ENCODE measurements at regions not wholly inside any gene's neighbourhood (a gene's known extent, or its start where the extent isn't known, plus 50 kb on each side); places are given as distances from the start of the nearest gene placed in this dataset.
A peak's percentile ranks its signal among the peaks of the same experiment; 100 is the strongest.
"Not testable (repeated sequence)": the region's sequence is repeated elsewhere in the genome, so short reads cannot be mapped to it uniquely, and the experiment has no call there.

DNA sequence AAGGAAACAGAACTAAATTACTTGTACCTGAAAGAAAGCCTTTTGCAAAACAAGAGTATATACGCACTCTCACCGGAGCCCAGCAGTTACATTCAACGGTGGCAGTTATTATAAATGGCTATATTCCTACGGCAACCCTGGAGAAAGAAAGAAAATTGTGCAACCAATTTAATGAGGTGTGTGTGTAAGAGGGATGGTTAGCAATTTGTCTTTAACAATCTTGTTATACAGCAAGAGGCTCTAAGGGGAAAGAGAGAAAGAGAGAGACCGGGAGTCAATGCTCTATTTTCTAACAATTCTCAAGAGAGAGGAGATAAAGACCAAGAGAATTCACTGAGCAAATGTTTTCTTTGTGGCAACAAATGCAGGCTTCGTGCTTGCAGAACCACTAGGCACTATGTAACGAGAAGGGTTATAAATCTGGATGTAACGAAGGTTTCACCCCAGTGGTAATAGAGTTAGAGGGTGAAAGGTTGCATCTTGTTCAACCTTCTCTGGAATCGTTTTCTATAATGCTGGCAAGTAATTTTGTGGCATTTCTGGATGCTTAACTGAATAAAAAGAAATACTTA lies 359.1 kb upstream of the SPRED2 start:
- no peak for DNase-seq (ENCODE audit: low read depth, low spot score)

DNA sequence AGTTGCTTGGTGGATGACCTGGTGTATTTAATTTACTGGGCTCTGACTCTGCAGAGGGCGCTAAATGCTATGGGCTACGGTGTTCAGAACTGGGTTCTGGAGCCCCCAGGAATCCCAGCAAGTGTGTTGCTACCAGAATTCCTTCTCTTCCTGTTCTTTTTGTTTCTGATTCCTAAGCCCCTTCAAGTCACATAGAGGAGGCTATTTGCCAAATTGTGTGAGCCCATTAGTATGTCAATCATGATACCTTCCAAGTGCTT lies 358.2 kb upstream of the SPRED2 start:
- DNase-seq (ENCODE audit: low read depth, low spot score), result no peak

DNA sequence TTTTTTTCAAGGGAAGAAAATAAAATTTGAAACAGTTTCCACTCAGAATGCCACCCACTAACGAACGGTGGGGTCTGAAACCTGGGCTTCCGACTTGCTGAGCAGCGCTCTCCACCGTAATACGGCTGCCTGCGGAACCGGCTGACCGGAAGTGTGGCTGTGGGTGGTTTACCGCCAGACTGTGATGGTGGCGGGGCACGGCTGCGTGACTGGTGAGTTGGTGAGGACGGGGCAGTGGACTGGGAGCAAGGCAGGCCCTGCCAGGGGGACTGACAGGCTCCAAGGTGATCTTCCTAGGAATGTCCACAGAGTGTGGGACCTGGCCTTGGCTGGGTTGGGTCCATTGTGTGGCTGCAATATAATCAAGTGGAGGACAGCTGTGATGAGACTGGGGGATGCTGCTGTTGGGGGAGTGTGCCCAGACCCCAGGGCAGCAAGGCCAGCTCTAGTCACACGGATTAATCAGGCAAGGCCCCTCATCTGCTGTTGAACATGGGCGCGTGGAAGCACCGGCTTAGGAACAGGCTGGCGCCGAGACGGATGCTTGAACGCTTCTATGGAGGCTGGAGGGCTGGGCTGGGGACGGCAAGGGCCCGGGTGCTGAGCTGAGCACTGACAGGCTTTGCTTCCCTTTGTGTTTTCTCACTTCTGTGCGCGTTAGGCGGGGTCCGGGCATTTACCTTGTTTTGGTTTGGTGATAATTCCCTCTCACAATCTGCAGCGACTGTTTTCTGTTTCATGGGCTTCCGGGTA lies 357.7 kb upstream of the SPRED2 start:
- DNase-seq (ENCODE audit: low read depth, low spot score), result no peak

DNA sequence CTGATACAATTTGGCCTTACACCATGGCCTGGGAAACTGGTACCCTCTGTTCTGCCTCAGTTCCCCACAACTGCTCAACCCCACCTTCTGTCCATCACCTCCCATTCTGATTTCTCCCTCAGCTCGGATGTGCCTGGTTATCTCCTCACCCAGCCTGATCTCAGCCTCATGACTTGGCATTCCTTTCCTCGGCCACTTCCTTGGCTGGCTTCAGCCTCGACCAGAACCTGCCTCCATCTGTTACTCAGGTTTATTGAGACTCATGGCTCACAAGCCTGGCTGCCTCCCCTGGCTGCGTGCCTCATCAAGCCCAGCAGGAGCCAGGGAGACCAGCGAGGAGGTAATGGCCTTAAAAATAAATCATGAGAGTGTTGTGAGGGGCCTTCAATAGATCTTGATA lies 356.2 kb upstream of the SPRED2 start:
- DNase-seq (ENCODE audit: low read depth, low spot score), result no peak

DNA sequence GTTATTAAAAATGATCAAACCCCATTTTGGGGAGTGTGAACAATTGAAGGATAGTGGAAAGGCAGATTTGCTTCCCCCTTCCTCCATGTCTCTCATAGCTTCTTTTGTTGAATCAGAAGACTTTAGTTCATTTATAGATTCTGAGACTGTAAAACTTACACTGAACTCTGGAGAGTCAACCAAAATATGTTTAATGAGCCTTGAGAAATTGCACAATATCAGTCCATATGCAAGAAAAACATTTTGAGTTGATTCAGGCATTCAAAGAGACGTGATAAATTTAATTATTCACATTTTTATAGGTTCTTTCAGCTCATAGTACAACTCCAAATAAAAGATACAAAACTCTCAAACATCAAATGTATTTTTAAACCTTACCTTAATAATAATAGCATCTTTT lies 354.4 kb upstream of the SPRED2 start:
- DNase-seq (ENCODE audit: low read depth, low spot score), result no peak

DNA sequence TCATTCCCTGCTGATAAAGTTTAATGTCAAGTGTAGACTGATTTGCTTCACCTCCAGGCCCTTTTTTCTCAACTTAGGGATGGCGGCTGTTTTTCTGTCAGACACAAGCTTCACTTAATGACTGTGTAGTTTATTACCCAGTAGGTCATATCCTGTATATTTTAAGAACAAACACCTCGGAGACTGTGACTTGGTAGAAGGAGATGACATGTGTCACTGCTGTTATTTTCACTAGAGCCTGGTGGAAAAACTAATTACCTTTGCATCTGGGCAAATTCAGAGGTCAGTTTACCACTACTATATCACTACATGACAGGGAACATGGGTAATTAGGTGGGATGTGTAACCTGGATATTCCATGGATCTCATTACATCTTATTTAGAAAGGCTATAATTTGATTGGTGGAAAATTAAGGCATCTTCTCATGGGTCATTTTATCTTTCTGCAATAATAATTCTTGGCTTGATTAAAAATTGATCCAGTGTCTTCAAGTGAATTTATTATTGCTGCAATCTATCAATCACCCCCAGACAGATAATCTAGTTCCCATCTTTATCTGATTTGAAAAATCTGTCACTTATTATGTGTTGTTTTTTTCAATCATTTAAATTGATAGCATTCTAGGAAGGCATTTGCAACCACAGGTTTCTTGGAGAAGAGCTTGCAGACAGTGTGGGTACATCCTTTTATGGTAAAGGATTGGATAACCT lies 353.8 kb upstream of the SPRED2 start:
- DNase-seq (ENCODE audit: low read depth, low spot score), result no peak

DNA sequence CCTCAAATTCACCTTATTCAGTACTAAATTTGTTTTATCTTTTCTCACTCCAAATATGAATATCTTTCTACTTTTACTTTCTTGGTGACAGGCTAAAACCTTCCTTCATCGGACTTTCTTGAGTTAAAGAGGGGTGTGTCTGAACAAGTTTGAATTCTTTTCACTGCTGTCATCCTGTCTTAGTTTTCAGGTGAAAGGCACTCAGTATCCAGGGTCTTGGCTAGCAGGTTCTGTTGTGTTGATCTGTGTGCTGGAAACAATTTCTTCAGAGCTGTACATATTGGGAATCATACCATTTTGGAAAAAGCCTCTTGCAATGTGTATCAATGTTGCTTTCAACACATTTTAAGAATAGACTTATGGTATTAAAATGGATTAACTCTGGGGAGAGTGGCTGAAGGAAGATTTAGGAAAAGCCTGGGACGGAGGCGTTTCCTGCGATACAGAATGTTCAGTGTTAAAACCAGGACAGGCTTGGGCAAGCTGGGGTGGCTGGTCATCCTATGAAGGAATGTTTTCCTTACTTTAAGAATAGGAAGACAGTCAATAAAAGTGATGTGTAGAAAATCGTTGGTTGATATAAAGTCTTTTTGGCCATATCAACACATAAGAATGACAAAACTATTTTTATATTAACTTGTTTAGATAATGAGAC lies 350.7 kb upstream of the SPRED2 start:
- DNase-seq (ENCODE audit: low read depth, low spot score), result no peak

DNA sequence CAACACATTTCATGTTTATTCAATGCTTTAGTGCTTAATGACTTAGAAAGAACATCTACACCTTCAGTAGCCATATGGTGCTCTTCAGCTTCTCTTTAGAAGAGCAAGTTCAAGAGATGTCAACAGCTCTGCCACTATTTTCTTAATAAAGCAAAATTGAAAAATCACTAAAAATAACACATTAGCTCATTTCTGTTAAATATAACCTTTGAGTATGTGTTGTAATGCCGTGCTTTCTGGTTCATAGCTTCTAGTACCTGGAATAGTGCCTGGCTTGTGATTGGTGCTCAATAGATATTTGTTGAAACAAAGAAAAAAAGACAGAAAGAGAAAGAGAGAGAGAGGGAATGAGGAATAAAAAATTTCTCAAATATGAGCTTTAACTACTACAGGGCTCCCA lies 349.8 kb upstream of the SPRED2 start:
- DNase-seq (ENCODE audit: low read depth, low spot score), result no peak

DNA sequence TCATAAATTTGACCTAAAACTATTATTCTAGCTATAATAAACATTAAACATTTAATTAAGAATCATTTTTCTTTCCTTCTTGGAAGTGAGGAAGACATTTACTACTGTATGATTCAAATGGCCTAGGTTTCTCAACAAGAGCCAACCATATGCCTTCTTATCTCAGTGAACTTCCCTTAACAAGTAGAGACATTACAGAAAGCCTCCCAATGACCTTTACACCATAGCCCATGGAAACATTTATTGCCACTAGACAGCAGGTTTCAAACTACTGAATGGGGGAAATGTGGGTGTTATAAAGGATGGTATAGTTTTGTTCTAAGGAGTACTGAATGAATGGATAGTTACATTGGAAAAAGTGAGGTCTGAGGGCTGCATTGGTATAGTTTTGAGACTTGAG lies 349.4 kb upstream of the SPRED2 start:
- no peak for DNase-seq (ENCODE audit: low read depth, low spot score)

DNA sequence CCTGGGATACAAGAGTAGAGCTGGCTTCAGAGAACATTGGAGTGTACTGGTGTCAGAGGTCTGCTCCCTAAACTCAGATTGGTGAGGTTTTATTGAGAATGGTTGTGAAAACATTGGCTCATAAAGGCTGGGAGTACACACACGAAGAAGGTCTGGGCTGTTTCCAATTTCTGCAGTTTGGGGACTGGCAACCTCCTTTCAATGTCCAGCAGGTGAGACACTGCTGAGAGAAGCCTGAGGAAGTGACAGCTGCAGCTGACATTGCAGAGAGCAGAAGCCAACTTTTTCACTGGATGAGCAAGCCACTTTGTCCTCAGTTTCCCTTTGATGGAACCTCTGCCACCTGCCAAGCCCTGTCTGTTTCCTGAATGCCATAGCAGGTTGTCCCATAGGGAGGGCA lies 346.6 kb upstream of the SPRED2 start:
- no peak for DNase-seq (ENCODE audit: low read depth, low spot score)

DNA sequence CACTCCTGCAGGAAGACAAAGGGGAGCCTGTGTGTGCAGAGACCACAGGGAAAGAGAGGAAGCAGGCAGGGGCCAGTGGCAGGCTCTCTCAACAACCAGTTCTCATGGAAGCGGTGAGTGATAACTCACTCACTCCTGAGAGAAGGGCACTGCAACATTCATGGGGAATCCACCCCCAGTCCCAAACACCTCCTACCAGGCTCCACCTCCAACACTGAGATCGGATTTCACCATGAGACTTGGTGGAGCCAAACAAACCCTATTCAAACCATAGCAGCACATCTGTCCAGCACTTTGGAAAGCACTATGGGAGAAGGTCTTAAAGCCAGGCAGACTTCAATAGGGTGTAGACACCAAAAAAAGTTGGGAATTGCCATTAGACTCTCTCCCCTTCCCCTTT lies 345.7 kb upstream of the SPRED2 start:
- no peak for DNase-seq (ENCODE audit: low read depth, low spot score)

DNA sequence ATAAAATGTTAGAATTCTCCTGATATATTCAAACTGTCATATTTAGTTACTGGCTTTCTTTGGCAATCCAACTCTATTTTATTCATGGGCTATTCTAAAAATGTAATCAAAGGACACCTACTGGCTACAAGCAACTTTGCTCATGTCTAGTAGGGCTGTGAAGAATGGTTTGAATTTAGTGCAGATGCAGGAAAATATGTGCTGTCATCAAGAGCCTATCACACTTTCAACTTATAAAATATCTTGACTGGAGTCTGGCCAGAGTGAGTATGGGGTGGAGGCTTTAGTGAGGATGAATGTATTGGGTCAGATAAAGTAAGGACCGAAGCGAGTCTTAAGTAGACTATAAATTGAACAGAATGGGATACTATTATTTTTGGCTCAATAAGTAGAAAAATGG lies 343.4 kb upstream of the SPRED2 start:
- no peak for DNase-seq (ENCODE audit: low read depth, low spot score)

DNA sequence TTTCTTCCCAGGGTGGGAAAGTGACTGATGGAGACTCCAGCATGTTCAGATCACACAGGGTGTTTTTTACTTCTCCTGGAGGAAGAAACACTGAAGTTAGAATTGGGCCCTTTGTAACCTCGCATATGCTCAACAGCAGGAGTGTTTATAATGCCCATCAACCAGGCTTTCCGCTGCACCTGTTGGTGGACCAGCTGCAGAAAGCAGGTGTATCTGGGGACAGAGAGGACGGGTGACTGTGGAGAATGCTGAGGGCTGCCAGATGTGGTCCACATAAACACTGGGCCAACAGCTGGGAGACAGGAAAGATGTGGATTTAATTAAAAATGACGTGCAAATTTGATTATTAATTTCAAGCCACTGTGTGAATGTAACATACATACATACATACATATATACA lies 335.5 kb upstream of the SPRED2 start:
- no peak for DNase-seq (ENCODE audit: low read depth, low spot score)

DNA sequence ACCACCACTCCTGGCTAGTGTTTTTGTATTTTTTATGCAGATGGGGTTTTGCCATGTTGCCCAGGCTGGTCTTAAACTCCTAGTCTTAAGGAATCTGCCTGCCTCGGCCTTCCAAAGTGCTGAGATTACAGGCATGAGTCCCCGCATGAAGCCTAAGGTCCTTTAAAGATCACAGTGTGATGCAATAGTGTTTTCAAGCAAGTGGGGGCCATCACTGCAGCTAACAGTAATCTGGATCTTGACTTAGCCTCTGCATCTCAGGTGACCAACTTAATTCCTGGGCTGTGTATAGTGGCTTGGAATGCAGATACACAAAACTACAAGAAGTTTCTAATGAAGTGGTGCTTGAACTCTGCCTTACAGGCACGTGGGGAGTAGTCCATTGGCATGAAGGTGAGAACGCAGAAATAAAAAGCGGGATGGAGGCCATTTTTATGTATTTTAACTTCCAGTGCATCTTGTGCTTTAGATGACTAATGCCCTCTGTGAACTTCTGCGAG lies 334.4 kb upstream of the SPRED2 start:
- DNase-seq (ENCODE audit: low read depth, low spot score), result no peak

DNA sequence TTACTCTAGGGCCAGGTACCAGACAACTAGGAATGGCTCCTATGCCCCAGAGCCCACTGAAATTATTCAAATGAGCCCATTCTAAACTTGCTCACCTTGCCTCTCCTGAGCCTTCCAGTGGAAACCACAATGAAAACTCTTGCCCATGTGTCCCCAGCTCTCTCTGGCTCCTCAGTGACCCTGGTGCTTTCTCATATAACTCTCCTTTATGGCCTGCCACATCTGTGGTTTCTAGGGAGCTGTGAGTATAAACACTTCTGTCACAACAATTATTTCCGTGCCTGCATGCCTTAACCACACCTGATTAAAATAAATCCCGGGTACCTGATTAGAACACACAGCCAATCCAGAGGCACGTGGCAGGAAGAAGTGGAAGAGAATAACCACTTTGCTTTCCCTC lies 333.0 kb upstream of the SPRED2 start:
- no peak for DNase-seq (ENCODE audit: low read depth, low spot score)

DNA sequence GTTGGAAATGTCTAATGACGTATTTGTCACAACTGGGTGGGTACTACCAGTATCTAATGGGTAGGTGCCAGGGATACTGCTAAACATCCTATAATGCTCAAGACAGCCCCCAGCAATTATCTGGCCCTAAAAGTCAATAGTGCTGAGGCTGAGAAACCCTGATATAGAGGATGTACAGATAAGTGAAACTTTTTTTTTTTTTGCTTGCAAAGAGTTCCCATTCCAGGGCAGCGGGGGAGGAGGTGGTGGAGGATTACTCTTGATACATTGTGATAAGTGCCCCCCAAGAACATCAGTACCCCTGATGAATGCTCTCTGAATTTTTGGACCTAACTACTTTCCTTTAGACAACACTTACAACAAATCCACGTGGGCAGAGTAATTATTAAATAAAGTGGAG lies 329.7 kb upstream of the SPRED2 start:
- no peak for DNase-seq (ENCODE audit: low read depth, low spot score)

DNA sequence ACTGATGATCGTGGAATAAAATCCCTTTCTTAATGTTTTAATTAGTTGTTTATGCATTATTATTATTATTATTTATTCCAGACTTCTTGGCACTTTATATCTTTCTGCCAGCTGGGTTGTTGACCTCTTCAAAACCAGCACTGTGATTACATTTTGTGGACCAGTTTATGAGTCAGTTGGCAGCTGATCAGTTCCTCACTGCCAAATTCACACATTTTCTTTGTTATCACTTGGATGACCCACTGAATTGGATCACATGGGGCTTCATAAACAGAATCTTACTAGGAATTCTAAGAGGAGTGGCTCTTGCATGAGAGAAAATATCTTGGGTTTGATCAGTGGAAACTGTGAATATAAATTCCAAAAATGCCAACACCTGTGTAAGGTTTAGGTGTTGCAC lies 321.8 kb upstream of the SPRED2 start:
- DNase-seq (ENCODE audit: low read depth, low spot score), result peak; percentile 33

DNA sequence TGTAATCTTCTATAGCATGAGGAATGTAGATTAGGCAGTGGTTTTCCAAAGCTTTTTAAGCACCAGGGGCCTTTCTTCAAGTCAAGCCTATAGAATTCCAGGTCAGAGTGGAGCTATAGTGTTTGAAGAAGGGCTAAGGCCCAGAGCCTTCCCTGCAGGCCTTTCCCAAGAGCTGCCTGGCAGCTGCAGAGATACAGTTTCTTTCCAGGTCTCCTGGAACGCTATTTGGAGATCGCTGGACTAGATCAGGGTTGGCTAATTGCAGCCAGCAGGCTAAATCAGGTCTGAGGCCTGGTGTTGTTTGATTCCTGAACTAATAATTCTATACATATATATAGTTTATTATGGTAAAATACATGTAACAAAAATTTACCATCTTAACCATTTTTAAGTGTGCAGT lies 319.0 kb upstream of the SPRED2 start:
- no peak for DNase-seq (ENCODE audit: low read depth, low spot score)

DNA sequence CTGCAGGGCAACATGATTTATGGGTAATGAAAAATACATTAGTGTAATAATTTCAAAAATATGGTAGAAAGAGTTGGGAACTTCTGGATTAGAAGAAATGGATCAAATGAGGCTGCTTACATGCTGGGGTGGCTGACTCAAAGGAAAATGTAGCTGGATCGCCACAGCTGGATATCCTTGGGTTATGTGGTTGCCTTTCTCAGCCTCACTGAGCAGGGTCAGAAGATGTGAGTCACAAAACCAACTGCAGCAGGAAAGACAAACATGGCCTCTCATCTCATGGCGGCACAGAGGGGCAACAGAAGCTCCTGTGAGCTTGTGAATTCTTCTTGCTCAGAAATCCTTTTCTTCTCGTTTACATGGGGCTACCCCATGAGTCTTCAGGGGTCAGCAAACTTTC lies 317.1 kb upstream of the SPRED2 start:
- DNase-seq (ENCODE audit: low read depth, low spot score), result peak; percentile 40

DNA sequence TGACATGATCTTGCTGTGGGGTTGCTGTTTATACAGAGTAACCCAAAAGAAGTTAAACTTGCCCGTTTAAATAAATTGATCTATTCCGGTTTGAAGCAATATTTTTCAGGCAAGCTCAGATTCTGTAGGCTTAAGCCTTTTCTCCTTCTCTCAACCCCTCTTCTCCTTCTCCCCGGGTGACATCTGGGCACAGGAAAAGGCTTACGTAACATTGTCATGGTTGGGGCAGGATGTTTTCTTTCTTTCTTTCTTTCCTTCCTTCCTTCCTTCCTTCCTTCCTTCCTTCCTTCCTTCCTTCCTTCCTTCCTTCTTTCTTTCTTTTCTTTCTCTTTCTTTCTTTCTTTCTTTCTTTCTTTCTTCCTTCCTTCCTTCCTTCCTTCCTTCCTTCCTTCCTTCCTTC lies 315.5 kb upstream of the SPRED2 start:
- not testable (repeated sequence) for DNase-seq (ENCODE audit: low read depth, low spot score)

DNA sequence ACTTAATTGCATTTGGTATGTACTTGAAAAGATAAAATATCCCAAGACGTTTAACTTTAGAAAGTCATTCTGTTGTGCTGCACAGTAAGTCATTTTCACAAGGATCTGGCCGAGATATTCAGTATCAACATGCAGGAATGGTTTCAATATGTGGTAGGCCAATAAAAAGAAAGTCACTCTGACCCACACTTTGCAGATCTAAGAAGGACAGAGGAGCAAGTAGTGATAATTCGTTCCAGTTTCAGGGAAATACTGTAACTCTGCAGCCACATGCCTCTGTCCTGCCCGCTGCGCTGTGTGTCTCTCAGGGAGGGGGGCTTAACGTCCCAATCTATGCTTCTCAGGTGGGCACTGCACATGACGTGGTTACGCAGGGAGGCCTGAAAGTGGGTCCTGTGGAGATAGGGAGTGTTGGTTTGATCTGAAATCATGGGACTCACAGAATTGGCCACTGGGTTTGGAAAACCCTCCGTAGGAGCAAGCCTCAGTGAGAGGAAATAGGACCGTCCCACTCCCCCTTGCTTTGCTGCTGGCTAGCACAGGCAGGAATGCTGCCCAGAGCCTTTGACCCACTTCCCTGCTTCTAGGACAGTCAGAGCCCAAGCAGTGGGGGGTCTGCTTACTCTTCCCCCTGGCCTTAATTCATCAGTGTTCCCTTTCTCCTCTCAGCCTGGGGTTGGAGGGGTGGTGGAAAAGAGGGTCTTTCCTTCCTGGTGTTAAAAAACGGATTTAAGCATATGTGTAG lies 314.7 kb upstream of the SPRED2 start:
- DNase-seq (ENCODE audit: low read depth, low spot score), result peak; percentile 3
